ENCODE measurements at regions not wholly inside any gene's neighbourhood (a gene's known extent, or its start where the extent isn't known, plus 50 kb on each side); places are given as distances from the start of the nearest gene placed in this dataset.

DNA sequence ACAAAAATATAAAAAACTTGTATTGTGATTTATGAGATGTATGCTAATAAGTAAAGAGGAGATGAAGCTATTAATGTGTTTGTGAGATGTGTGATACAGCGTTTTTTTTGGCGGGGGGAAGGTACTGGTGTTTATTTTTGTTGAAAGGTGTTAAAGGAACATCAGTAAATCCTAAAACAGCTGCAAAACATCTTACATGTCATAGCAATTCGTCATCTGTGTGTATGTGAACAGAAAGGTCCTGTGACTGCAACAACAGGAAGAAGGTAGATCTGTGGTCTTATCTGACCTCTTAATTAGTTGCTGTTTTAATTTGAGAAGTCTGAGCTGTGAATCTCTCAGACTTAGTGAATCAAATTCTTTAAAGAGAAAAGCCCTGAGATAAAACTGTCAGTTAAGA is 1041.1 kb downstream of the JRKL start (continued):
- TF ChIP-seq, protein P1, sequence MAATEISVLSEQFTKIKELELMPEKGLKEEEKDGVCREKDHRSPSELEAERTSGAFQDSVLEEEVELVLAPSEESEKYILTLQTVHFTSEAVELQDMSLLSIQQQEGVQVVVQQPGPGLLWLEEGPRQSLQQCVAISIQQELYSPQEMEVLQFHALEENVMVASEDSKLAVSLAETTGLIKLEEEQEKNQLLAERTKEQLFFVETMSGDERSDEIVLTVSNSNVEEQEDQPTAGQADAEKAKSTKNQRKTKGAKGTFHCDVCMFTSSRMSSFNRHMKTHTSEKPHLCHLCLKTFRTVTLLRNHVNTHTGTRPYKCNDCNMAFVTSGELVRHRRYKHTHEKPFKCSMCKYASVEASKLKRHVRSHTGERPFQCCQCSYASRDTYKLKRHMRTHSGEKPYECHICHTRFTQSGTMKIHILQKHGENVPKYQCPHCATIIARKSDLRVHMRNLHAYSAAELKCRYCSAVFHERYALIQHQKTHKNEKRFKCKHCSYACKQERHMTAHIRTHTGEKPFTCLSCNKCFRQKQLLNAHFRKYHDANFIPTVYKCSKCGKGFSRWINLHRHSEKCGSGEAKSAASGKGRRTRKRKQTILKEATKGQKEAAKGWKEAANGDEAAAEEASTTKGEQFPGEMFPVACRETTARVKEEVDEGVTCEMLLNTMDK (IDR thresholded peaks at IDR 0.05; ENCODE audit: borderline replicate concordance, insufficient read depth, low read depth, low read length, poor library complexity, severe bottlenecking): no peak
- TF ChIP-seq, protein P2, sequence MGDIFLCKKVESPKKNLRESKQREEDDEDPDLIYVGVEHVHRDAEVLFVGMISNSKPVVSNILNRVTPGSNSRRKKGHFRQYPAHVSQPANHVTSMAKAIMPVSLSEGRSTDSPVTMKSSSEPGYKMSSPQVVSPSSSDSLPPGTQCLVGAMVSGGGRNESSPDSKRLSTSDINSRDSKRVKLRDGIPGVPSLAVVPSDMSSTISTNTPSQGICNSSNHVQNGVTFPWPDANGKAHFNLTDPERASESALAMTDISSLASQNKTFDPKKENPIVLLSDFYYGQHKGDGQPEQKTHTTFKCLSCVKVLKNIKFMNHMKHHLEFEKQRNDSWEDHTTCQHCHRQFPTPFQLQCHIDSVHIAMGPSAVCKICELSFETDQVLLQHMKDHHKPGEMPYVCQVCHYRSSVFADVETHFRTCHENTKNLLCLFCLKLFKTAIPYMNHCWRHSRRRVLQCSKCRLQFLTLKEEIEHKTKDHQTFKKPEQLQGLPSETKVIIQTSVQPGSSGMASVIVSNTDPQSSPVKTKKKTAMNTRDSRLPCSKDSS (IDR thresholded peaks at IDR 0.05; ENCODE audit: low read depth, partially characterized antibody): no peak

DNA sequence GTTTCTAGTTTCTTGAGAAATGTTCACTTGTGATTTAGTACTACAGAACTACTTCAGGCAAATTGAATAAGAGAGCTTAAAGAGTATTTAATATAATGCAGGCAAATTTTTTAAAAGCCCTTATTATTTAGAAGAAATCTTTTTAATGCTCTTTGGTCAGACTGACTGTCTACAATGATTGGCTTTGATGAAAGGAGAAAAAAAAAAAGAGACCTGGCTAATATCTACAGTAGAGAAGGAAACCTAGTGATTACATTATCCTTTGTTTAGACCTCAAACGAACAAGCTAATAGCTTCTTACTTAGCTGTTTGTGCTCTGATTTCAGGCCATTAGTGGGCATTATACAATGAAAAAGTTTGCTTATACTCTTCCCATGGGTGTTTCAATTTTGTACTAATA is 1043.1 kb downstream of the JRKL start:
- H3K27ac ChIP-seq (ENCODE audit: extremely low read depth, low read depth, low read length): no peak overlapping the region
- FAIRE-seq (no peak), ATAC-seq (no peak), DNase-seq (ENCODE audit: extremely low read depth in 1 of 4, low spot score in 3 of 4) (no peak)
- H3K9me1 ChIP-seq (ENCODE audit: control insufficient read depth, insufficient read depth, low read length): no peaks in the 10 kb centered on the region
- no peak overlapping the region for H3K4me2 ChIP-seq (ENCODE audit: insufficient read depth, low read length)
- intact Hi-C loops (cut with micrococcal nuclease): no loop called here
- H2AFZ ChIP-seq (ENCODE audit: low read depth, low read length): no peak overlapping the region
- no peak overlapping the region for H3K9ac ChIP-seq (ENCODE audit: insufficient read depth in 1 of 2, low read depth in 2 of 2, low read length in 2 of 2)
- POLR2A ChIA-PET: no interaction called here
- no peaks in the 10 kb centered on the region for H3K9me3 ChIP-seq (replicated peaks; ENCODE audit: control insufficient read depth, insufficient read depth, low read depth, low read length)
- no TSS peak for BruUV-seq (replicated peaks)
- no peaks in the 10 kb centered on the region for H4K20me1 ChIP-seq (replicated peaks; ENCODE audit: control insufficient read depth, insufficient read depth, low read length)
- H3K36me3 ChIP-seq (ENCODE audit: control insufficient read depth, insufficient read depth, low read length): no peaks in the 10 kb centered on the region
- H3K4me1 ChIP-seq (replicated peaks in 1 of 2; ENCODE audit: control insufficient read depth in 2 of 2, insufficient read depth in 2 of 2, low read length in 2 of 2): no peaks in the 10 kb centered on the region
- H3K27me3 ChIP-seq (ENCODE audit: control insufficient read depth in 2 of 2, insufficient read depth in 2 of 2, low read length in 2 of 2): no peaks in the 10 kb centered on the region
- WGBS (ENCODE audit: insufficient coverage, low coverage, missing lambda C conversion rate): 0% methylated on average over 1 of the region's 1 CpG
- H3K4me3 ChIP-seq: no peak overlapping the region
- CTCF ChIA-PET (ENCODE audit: low intra/inter-chr PET ratio): no interaction called here
- in situ Hi-C loops (cut with MboI): no loop called here
- H3K79me2 ChIP-seq (ENCODE audit: control insufficient read depth, insufficient read depth, low read length): no peaks in the 10 kb centered on the region
- TF ChIP-seq ZNF23 (CRISPR knock-in tag; IDR thresholded peaks at IDR 0.05) (no peak), BDP1 (IDR thresholded peaks at IDR 0.05; ENCODE audit: insufficient read depth, insufficient read length) (no peak), DDX20 (tag; IDR thresholded peaks at IDR 0.05; ENCODE audit: low read depth) (no peak), ZNF436 (CRISPR knock-in tag; IDR thresholded peaks at IDR 0.05) (no peak), ZNF174 (CRISPR knock-in tag; IDR thresholded peaks at IDR 0.05) (no peak)
- TF ChIP-seq, protein P3, sequence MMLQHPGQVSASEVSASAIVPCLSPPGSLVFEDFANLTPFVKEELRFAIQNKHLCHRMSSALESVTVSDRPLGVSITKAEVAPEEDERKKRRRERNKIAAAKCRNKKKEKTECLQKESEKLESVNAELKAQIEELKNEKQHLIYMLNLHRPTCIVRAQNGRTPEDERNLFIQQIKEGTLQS (IDR thresholded peaks at IDR 0.05): no peak
- TF ChIP-seq, protein P3 (CRISPR knock-in tag; conservative IDR thresholded peaks at IDR 0.05): no peak
- TF ChIP-seq, protein P4, sequence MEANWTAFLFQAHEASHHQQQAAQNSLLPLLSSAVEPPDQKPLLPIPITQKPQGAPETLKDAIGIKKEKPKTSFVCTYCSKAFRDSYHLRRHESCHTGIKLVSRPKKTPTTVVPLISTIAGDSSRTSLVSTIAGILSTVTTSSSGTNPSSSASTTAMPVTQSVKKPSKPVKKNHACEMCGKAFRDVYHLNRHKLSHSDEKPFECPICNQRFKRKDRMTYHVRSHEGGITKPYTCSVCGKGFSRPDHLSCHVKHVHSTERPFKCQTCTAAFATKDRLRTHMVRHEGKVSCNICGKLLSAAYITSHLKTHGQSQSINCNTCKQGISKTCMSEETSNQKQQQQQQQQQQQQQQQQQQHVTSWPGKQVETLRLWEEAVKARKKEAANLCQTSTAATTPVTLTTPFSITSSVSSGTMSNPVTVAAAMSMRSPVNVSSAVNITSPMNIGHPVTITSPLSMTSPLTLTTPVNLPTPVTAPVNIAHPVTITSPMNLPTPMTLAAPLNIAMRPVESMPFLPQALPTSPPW (CRISPR knock-in tag; IDR thresholded peaks at IDR 0.05): no peak
- TF ChIP-seq, protein P5, sequence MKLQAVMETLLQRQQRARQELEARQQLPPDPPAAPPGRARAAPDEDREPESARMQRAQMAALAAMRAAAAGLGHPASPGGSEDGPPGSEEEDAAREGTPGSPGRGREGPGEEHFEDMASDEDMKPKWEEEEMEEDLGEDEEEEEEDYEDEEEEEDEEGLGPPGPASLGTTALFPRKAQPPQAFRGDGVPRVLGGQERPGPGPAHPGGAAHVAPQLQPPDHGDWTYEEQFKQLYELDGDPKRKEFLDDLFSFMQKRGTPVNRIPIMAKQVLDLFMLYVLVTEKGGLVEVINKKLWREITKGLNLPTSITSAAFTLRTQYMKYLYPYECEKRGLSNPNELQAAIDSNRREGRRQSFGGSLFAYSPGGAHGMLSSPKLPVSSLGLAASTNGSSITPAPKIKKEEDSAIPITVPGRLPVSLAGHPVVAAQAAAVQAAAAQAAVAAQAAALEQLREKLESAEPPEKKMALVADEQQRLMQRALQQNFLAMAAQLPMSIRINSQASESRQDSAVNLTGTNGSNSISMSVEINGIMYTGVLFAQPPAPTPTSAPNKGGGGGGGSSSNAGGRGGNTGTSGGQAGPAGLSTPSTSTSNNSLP (IDR thresholded peaks at IDR 0.05; ENCODE audit: borderline replicate concordance, low read depth, low read length): no peak
- TF ChIP-seq, protein P6, sequence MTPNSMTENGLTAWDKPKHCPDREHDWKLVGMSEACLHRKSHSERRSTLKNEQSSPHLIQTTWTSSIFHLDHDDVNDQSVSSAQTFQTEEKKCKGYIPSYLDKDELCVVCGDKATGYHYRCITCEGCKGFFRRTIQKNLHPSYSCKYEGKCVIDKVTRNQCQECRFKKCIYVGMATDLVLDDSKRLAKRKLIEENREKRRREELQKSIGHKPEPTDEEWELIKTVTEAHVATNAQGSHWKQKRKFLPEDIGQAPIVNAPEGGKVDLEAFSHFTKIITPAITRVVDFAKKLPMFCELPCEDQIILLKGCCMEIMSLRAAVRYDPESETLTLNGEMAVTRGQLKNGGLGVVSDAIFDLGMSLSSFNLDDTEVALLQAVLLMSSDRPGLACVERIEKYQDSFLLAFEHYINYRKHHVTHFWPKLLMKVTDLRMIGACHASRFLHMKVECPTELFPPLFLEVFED (CRISPR knock-in tag; conservative IDR thresholded peaks at IDR 0.05): no peak

All from K562 (cell line).